ENCODE measurements at regions not wholly inside any gene's neighbourhood (a gene's known extent, or its start where the extent isn't known, plus 50 kb on each side); places are given as distances from the start of the nearest gene placed in this dataset.
"Not testable (repeated sequence)": the region's sequence is repeated elsewhere in the genome, so short reads cannot be mapped to it uniquely, and the experiment has no call there.

DNA sequence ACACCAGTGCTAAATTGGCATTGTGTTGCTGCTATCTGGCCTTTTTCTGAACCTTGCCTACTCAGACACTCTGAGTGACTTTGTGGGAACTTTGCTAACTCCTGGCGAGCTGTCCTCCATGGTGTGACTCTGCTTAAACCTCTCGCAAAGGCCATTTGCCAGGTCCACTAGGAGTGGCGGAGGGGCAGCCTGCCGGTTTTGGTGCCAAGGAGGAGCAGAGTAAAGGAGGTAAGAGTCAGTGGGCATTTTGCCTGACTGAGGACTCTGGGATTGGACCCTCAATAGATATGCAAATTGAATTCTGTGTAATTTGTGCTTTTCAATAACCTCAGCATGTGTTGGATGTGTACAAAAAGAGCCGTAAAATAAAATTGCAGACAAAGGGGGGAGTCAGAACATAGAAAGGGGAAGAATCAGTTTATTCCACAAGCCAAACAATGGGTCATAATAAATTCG, 386.6 kb upstream of the NFIA start:
- intact Hi-C loops (cut with DNase I; ENCODE audit: low total_unique reads): no loop called here
- Histone ChIP-seq H3K27me3 (no peaks in the 10 kb centered on the region), H3K9me3 (peaks cover 0 to 4% of the 10 kb centered on the region in 2 donors), H3K36me3 (no peaks in the 10 kb centered on the region), H3K27ac (no peak overlapping the region), H3K4me3 (no peak overlapping the region), H3K4me1 (no peaks in the 10 kb centered on the region)
- TF ChIP-seq POLR2A (IDR thresholded peaks at IDR 0.05): no peak
- TF ChIP-seq, protein P1, sequence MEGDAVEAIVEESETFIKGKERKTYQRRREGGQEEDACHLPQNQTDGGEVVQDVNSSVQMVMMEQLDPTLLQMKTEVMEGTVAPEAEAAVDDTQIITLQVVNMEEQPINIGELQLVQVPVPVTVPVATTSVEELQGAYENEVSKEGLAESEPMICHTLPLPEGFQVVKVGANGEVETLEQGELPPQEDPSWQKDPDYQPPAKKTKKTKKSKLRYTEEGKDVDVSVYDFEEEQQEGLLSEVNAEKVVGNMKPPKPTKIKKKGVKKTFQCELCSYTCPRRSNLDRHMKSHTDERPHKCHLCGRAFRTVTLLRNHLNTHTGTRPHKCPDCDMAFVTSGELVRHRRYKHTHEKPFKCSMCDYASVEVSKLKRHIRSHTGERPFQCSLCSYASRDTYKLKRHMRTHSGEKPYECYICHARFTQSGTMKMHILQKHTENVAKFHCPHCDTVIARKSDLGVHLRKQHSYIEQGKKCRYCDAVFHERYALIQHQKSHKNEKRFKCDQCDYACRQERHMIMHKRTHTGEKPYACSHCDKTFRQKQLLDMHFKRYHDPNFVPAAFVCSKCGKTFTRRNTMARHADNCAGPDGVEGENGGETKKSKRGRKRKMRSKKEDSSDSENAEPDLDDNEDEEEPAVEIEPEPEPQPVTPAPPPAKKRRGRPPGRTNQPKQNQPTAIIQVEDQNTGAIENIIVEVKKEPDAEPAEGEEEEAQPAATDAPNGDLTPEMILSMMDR (IDR thresholded peaks at IDR 0.05): no peak
- no peak for DNase-seq

DNA sequence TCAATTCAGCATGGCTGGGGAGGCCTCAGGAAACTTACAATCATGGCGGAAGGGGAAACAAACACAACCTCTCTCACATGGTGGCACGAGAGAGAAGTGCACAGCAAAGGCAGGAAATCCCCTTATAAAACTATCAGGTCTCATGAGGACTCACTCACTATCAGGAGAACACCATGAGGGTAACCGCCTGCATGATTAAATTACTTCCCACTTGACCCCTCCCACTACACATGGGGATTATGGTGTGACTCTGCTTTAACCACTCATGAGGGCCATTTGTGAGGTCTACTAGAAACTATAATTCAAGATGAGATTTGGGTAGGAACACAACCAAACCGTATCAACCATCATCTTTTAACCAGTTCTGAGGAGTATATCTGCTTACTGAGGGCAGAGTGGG, 387.4 kb upstream of the NFIA start:
- no peak overlapping the region for H3K27ac ChIP-seq
- no peak overlapping the region for H3K4me3 ChIP-seq
- no peaks in the 10 kb centered on the region for H3K27me3 ChIP-seq
- H3K9me3 ChIP-seq: peaks cover 0 to 4% of the 10 kb centered on the region in 2 donors
- no peaks in the 10 kb centered on the region for H3K4me1 ChIP-seq
- TF ChIP-seq, protein P1 (IDR thresholded peaks at IDR 0.05): no peak
- no peak for TF ChIP-seq POLR2A (IDR thresholded peaks at IDR 0.05)
- no peaks in the 10 kb centered on the region for H3K36me3 ChIP-seq
- intact Hi-C loops (cut with DNase I; ENCODE audit: low total_unique reads): no loop called here
- no peak for DNase-seq

DNA sequence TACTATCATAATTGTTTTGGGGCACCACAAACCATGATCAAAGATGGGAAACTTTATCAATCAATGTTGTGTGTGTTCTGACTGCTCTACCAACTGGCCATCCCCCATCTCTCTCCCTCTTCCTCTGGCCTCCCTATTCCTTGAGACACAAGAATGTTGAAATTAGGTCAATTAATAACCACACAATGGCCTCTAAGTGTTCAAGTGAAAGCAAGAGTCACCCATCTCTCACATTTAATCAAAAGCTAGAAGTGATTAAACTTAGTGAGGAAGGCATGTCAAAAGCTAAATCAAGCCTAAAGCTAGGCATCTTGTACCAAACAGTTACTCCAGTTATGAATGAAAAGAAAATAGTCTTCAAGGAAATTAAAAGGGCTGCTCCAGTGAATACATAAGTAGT, 390.3 kb upstream of the NFIA start:
- Histone ChIP-seq H3K4me3 (no peak overlapping the region), H3K4me1 (no peaks in the 10 kb centered on the region), H3K36me3 (no peaks in the 10 kb centered on the region), H3K9me3 (peaks cover 0 to 8% of the 10 kb centered on the region in 2 donors), H3K27me3 (no peaks in the 10 kb centered on the region), H3K27ac (no peak overlapping the region)
- intact Hi-C loops (cut with DNase I; ENCODE audit: low total_unique reads): no loop called here
- no peak for DNase-seq
- TF ChIP-seq POLR2A (IDR thresholded peaks at IDR 0.05): no peak
- TF ChIP-seq, protein P1 (IDR thresholded peaks at IDR 0.05): no peak

DNA sequence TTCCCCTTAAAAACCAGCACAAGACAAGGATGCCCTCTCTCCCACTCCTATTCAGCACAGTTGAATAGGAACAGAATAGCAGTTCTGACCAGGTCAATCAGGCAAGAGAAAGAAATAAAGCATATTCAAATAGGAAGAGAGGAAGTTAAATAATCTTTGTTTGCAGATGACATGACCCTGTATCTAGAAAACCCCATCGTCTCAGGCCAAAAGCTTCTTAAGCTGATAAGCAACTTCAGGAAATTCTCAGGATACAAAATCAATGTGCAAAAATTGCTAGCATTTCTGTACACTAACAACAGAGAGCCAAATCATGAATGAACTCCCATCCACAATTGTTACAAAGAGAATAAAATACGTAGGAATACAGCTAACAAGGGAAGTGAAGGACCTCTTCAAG, 394.1 kb upstream of the NFIA start:
- H3K4me1 ChIP-seq; H3K27me3 ChIP-seq; H3K4me3 ChIP-seq; DNase-seq; intact Hi-C loops (cut with DNase I; ENCODE audit: low total_unique reads); H3K36me3 ChIP-seq; H3K9me3 ChIP-seq; H3K27ac ChIP-seq: not testable (repeated sequence)

DNA sequence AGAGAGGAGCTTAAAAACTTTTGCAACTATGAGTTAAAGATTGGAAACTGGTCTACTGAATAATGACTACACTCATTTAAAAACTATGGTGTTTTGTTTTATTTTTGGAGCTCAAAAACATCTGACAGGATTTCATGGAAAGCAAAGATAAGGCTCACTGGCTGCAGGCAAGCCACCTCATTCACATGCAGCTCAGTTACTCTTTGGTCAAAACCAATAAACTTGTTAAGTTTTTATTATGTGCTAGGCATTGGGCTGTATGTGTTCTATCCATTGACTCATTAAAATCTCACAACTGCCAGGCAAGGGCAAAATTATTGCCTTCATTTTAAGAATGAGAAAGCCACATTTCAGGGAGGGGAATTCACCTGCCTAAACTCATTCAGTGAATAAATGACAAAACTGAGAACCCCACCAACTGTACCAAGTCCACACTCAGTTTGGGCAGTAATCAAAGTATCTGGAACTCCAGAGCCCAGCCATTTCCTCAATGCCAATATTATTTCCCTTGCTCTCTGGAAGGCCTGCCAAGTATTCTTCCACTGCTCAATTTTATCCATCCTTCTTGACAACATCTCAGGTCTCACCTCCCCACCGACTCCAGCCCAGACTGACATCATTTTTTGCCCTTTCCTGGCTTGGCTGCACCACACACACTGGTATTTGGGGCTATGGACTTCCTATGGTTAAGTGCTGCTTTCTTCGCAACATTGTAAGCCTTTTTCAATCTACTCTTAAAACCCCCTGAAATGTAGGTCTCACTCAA, 401.1 kb upstream of the NFIA start:
- intact Hi-C loops (cut with DNase I; ENCODE audit: low total_unique reads): no loop called here
- TF ChIP-seq POLR2A (IDR thresholded peaks at IDR 0.05): no peak
- TF ChIP-seq, protein P1 (IDR thresholded peaks at IDR 0.05): no peak
- Histone ChIP-seq H3K36me3 (no peaks in the 10 kb centered on the region), H3K27me3 (no peaks in the 10 kb centered on the region), H3K9me3 (no peaks in the 10 kb centered on the region), H3K27ac (no peak overlapping the region), H3K4me3 (no peak overlapping the region), H3K4me1 (no peaks in the 10 kb centered on the region)
- no peak for DNase-seq
